HG02623 (cell line): ENCODE measurements at regions not wholly inside any gene's neighbourhood (a gene's known extent, or its start where the extent isn't known, plus 50 kb on each side); places are given as distances from the start of the nearest gene placed in this dataset.
"Not testable (repeated sequence)": the region's sequence is repeated elsewhere in the genome, so short reads cannot be mapped to it uniquely, and the experiment has no call there.

Source experiments
- ATAC-seq: cut with Tn5 transposase; IDR thresholded peaks from one replicate; pipeline ENCODE4 v1.9.1; 2021; ENCODE audit warnings: moderate library complexity; ENCODE audit not compliant: unreplicated experiment

DNA sequence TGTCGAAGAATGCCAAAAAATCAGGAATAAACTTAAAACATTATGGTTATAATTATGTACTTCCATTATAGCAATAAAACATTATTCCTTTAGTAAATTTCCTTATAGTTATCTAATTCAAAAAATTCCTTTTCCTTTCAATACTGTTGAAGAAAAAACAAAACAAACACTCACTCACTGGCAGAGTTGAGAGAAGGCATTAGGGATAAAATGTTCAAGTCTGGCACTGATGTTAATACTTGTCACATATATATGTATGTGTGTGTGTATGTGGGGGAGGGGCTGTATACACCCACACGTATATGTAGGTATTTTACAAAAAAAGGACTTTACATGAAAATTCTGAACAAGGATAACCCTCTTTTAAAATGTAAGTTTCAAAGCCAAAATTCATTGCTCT, 150.2 kb upstream of the MEOX2 start:
- ATAC-seq: no peak

DNA sequence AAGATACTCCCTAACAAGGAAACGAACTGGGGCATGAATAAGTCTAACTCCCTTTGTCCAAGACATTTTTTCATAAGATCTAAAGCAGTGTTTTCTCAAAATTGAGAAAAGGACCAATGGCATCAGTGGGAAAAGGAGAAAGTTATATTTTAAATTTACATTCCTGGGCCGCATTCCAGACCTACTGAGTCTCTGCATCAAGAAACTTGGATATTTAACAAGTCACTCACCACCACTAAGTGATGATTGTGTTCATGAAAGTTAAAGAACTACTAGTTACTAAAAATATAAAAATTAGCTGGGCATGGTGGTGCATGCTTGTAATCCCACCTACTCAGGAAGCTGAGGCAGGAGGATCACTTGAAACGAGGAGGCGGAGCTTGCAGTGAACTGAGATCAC, 149.6 kb upstream of the MEOX2 start:
- ATAC-seq: no peak

DNA sequence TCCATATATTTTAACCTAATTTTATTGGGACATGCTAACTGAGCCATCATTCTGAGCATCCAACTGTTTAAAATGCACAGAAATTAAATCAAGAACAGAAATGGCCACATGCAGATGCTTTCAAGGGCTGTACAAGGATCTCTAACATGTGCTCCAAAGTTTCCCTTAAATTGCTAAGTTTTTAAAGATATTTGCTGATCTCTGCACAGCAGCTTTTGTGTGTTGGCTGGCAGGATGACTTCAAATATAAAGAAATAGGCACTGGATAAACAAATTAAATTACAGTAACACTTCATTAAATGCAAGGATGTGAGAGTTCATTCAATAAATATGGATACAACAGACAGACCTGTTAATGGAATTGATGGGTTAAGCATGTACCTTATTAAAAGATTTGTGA, 148.0 kb upstream of the MEOX2 start:
- ATAC-seq: no peak

DNA sequence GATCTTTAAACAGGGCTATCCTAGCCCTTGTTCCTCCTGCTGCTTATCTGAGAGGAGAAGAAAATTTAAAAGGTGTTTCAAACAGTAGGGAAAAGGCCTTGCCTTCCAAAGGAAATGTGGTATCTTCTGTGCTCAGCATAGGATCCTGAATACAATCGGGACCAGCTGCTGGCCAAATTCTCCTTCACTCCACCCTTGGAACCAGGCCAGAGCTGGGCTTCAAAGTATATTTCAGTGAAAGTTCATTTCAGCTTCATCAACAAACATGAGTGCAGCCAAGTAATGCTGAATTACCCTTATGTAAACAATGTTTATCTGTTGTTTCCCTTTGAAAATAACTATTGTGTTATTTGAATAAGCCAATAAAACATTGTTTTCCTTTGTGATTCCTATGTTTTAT, 146.5 kb upstream of the MEOX2 start:
- no peak for ATAC-seq

DNA sequence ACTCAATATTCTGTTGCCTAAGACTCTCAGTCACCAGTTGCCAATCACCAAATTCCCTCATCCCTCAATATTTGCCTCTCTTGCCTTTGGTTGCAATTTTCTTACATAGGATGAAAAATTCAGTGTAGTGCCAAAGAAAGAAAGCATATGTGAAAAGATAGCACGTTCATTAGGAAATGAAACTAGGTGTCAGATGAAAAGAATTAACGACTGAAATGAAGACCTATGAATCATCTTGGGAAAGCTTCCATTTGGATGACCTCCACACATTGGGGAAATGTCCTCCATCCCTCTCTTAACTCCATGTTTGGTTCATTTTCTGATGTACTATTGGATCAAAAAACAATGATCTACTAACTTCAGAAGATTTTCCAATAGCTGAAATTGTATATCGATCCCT, 145.1 kb upstream of the MEOX2 start:
- no peak for ATAC-seq

DNA sequence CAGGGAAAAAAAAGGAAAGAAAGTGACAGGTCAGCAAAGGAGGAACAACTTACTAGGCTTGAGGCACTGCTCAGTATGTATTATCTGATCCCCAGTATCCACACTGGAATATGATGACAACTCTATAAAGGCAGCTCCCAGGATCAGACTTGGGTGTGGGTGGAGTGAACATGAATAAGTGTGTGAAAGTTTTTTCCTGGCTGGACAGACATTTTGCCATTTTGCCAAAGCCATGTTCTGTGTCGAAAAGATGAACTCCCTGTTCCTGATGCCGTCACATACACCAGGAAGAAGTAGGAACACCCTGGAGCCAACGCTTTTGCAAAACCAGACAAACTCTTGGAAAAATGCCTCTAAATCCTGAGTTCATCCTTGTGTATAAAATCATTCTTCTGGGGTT, 143.2 kb upstream of the MEOX2 start:
- no peak for ATAC-seq

DNA sequence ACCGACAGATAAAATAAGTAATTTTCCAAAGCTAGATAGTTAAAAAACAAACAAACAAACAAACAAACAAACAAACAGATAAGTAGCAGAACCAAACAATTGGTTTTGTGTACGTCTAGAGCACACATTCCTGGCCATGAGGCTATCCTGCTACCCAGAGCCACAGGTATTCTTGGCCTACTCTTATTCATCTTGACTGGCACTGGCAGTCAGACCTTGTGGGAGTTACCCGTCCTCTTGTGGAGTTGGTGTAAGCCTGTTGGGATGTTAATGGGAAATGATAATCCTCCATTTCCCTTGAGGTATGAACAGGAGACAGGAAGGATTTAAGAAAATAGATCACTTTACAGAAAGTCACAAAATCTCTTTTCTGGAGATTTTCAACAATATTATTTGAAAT, 142.4 kb upstream of the MEOX2 start:
- no peak for ATAC-seq

DNA sequence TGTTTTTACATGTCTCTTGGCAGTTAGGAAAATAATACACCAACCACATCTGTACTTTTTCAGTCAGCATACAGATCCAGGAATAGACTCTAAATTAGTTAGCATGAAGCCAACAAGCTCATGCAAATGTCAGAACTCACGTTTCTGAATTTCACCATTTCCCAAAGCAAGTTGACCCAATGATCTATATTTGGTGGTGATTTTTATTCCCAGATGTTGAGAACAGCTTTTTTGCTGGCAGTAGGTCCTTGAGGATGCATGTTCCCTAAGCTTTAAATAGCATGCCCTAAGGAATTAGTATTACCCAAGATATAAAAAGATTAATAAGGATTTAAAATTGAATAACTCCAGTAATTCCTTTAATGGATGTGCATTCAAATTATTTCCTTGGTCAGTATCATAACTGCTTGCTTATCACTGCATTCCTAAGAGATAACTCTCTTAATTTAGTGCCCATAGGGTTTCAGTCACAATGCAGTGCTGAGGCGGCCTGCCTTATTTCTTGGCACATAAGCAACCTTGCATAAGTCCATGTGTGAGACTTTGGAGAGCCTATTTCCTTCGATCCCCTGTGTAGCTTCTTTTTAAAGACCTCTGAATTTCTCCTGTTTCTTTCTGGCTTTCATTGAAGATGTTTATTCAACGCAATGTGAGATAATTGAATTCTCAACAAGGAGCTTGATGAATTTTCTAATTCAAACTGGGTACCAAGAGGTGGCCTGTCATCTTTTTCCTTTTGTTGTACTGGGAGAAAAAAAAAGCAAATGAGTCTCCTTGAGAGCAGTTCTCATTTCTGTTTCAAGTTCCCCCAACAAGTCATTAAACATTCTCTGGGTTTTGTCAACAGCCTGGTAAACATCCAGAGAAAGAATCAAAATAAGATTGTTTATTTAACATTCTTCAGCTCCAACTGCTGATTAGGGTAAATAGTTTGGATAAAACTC, 135.3 kb upstream of the MEOX2 start:
- no peak for ATAC-seq

DNA sequence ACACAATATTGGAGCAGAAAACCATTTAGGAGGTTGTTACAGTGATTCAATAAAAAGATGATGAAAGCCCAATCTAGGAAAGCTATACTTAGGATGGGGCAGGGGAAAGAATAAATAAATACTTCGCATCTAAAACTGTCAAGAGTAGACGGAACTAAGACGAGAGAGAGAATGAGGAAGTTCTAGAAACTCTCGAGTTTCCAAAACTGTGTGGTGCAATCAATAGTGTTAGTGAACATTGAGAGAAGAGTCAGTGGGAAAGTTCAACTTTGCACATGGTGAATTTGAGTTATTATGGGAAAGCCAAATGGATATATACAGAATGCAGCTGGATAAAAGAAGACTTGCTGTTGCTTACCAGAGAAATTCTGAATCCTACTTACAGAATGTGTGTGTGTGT, 133.8 kb upstream of the MEOX2 start:
- no peak for ATAC-seq

DNA sequence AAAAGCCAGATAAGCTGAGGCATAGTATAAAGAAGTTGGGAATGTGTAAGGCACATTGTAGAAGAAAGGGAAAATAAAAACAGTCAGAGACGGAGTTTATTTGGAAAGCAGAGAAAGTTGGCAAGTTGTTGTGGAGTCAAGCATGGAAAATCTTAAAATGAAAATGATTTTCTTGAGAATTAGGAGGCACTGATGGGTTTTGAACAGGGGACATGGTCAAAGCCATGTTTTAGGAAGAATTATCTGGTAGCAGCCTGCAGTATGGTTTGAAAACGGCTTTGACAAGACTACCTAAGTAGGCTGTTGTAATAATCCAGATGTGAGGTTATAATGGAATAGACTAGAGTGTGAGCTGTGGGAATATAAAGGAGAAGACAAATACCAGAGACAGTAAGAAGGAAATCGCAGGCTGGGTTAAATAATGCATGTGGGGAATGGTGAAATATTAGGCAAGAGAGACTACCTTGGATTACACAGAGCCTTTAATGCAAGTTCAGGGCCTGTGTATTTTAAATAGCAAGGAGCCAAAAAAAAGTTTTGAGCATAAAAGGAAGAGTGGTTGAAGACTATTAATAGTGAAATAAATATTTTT, 130.4 kb upstream of the MEOX2 start:
- no peak for ATAC-seq

DNA sequence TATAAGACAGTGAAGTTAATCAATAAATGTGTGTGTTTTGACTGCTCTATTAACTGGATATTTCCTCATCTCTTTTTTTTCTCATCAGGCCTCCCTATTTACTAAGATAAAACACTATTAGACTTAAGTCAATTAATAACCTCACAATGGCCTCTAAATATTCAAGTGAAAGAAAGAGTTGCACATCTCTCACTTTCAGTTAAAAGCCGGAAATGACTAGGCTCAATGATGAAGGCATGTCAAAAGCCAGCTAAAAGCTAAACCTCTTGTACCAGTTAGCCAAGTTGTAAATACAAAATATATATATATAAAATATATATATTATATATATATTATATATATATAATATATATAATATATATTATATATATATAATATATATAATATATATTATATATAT, 127.0 kb upstream of the MEOX2 start:
- ATAC-seq: no peak

DNA sequence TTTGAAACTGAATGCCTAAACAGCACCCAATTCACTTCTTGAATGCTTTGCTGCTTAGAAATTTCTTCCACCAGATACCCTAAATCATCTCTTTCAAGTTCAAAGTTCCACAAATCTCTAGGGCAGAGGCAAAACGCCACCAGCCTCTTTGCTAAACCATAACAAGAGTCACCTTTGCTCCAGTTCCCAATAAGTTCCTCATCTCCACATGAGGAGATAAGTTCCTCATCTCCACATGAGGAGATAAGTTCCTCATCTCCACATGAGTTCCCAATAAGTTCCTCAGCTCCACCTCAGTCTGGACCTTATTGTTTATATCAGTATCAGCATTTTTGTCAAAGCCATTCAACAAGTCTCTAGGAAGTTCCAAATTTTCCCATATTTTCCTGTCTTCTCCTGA, 123.9 kb upstream of the MEOX2 start:
- ATAC-seq: not testable (repeated sequence)

DNA sequence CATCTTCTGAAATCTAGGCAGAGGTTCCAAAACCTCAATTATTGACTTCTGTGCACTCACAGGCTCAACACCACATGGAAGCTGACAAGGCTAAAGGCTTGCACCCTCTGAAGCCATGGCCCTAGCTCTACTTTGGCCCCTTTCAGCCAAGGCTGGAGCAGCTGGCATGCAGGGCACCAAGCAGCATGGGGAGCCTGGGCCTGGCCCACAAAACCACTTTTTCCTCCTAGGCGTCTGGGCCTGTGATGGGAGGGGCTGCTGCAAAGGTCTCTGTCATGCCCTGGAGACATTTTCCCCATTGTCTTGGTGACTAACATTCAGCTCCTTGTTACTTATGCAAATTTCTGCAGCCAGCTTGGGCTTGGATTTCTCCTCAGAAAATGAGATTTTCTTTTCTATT, 123.5 kb upstream of the MEOX2 start:
- not testable (repeated sequence) for ATAC-seq

DNA sequence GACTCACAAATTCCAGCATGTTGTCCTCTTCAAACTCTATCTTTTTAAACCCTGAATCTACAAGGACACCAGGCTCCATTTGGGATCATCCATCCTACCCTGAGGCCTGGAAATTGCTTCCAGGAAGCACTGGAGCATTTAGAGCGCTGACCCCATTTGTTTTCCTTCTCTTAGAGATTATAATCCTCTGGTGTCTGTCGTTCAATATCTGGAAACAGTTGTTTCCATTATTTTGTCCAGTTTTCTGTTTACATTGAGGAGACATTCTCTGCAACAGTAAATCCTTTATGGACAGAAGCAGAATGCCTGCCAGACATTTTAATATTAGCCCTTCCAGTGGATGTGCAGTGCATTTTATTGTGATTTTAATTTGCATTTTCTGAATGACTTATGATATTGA, 119.4 kb upstream of the MEOX2 start:
- no peak for ATAC-seq

DNA sequence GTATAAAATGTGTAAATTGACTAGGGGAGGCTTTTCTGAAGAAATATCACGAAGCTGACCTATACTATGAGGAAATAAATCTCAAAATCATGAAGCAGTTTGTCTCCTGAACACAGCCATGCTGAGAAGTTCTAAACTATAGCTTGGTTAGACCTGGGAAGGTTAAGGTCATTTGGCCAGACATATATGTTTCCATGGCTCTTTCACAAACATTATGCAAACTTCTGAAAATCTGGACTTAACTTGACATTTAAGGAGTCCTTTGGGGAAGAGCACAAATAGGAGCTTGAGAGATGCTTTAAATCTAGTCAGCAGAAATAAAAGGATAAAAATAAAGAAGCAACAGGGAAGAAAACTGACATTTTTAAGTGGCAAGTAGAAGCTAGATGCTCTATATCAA, 115.9 kb upstream of the MEOX2 start:
- no peak for ATAC-seq

DNA sequence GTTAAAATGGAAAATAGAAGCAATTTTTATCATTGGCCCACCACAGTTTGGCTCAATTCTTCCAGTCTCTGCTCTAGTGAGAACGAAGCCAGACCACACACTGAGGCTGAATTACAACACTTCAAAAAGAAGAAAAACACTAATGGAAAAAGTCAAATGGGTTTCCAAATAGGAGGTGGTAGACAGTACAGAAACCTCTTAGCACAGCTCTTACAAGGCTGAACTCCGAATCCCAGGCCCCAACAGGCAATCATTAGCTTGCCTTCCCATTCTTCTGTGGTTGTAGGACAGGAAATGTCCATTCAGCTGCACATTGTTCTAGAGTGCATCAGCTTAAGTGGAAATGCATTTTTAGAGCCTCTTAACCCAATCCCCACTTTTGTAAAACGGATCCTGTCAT, 115.1 kb upstream of the MEOX2 start:
- no peak for ATAC-seq

DNA sequence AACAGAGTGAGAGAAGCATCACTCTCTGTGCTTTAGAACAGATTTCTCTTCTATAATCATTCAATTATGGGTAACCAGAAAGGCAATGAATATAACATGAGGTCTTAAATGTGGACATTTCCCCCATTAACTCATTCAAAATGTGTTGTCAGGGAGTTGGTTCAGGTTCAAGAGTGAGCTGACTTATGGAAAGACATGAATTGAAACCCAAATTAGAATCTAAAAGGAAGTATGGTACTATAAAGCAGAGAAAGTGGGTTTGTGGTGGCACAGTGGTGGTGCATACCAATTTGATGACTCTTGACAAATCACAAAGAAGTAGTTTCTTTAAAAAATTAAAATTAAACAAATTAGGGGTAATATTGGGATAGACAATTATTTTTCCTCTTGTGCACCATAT, 114.6 kb upstream of the MEOX2 start:
- no peak for ATAC-seq

DNA sequence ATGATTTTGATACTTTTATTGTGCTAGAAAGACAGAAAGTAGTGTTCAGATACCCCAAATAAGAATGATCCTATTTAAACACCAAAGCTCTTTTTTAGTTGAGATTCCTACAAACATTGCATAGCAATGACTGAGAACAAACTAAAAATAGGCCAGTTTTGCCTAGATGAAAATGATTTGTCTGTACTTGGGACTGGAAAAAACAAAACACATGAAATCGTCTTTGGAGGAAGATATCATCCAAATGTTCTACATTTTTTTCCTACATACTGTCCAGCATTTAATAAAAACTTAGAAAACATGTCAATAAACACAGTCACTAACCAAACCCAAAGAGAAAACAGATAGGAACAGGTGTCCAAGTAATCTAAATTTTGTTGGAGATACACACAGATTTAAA, 111.6 kb upstream of the MEOX2 start:
- ATAC-seq: no peak

DNA sequence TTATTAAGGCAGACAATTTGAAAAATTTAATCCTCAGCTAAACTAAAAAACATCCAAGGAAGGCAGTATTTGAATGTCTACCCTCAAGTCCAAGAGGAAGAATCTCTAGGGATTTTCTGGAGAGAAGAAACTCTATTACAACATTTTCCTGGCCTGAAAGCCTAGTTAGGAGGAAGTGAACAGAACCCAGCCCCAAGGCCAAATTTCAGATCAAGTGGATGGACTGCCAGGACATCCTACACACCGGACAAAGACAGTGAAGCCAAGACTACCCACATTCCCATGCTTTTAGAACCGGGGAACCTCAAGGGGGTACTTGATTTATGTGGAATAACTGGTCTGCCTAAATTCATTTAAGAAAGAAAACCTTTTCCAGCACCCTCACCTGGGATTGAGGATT, 108.9 kb upstream of the MEOX2 start:
- no peak for ATAC-seq

DNA sequence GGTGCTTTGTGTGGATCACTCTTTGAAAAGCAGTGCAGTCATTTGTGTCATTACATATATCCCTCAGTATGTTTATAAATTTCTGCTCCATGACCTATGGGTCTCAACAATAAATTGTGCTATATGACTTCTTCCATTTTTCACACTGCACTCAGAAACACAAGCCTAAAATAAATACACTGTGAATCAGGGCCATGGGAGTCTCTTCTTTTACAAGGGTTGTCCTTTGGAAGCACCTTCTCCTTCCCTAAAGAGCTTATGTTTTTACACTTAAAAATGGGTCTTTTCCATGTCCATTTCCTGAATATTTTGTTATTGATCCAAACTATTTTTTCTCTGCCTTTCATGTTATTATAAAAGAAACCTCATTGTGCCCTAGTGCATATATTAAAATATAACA, 108.3 kb upstream of the MEOX2 start:
- ATAC-seq: no peak

DNA sequence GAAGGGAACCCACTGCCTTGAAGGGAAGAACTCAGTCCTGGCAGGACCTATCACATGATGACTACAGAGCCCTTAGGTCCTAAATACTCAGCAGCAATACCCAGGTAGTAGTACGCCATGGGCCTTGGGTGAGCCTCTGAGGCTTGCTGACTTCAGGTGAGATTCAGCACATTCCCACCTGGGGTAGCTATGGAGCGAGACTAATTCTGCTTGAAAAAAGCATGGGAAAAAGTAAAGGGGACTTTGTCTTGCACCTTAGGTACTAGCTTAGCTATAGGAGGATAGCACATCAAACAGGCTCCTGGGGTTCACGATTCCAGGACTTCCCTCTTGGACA, 98.2 kb upstream of the MEOX2 start:
- ATAC-seq: no peak

DNA sequence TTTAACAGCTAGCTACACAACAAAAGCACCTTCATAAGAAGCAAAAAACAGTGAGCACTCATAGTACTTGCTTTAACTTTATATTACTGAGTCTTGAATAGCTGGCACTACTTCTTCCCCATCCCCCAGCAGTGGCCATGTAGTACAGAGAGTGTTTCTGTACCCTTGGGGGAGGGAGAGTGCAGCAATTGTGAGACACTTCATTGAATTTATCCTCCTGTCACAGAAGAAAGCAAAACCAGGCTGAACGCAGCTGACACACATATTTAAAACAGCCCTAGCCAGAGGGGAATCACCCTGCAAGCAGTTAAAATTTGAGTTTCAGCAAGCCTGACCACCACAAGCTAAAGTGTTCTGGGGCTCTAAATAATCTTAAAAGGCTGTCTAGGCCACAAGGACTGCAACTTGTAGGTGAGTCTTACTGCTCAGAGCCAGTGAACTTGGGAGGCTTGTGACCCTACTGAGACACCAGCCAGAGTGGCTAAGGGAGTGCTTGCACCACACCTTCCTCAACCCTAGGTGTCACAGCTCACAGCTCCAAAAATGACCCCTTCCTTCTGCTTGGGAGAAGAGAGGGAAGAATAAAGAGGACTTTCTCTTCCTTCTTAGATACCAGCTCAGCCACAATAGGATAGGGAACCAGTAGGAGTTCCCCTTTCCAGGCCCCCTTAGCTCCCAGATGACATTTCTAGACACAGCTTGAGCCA, 97.7 kb upstream of the MEOX2 start:
- no peak for ATAC-seq
